Heart left ventricle (tissue), 16 donors: ENCODE measurements at regions not wholly inside any gene's neighbourhood (a gene's known extent, or its start where the extent isn't known, plus 50 kb on each side); places are given as distances from the start of the nearest gene placed in this dataset.

Source experiments
- ATAC-seq, 4 donors: fragments of 200-7000 bp; cut with Tn5 transposase; one replicate each; pipeline ENCODE4 v1.9.1; 2020 to 2022; ENCODE audit warnings: moderate library complexity in 4 of 4, mild to moderate bottlenecking in 3 of 4, moderate number of reproducible peaks in 1 of 4
- DNase-seq, 5 donors: peaks; one replicate each; pipeline ENCODE4 v3.0.0-alpha.2; 2020
- H3K27ac ChIP-seq, 12 donors: fragments of 200-600 bp; sonication (generic) in 4 of 12; one replicate each; pipeline versions ENCODE4 v1.5.0 to v1.8.0; 2016 to 2022; ENCODE audit warnings: mild to moderate bottlenecking in 2 of 12
- H3K27me3 ChIP-seq, 9 donors: fragments of 200-600 bp; sonication (generic) in 2 of 9; one replicate each; pipeline versions ENCODE4 v1.5.1 to v1.8.0; 2016 to 2022; ENCODE audit warnings: mild to moderate bottlenecking in 3 of 9
- H3K36me3 ChIP-seq, 9 donors: fragments of 200-600 bp; sonication (generic) in 2 of 9; one replicate each; pipeline versions ENCODE4 v1.5.0 to v1.8.0; 2018 to 2022; ENCODE audit warnings: mild to moderate bottlenecking in 2 of 9
- H3K4me1 ChIP-seq, 12 donors: fragments of 200-600 bp; sonication (generic) in 4 of 12; one replicate each; pipeline versions ENCODE4 v1.5.0 to v1.8.0; 2016 to 2022; ENCODE audit warnings: mild to moderate bottlenecking in 3 of 12
- H3K4me3 ChIP-seq, 12 donors: fragments of 200-600 bp; sonication (generic) in 4 of 12; one replicate each; pipeline versions ENCODE4 v1.5.0 to v1.8.0; 2017 to 2022; ENCODE audit warnings: mild to moderate bottlenecking in 9 of 12, moderate library complexity in 4 of 12
- H3K9me3 ChIP-seq, 12 donors: fragments of 200-600 bp; sonication (generic) in 4 of 12; one replicate each; pipeline versions ENCODE4 v1.5.0 to v1.8.0; 2016 to 2022; ENCODE audit warnings: mild to moderate bottlenecking in 1 of 12
- POLR2A ChIP-seq, 2 donors: fragments of 450-650 bp; IDR thresholded peaks; one replicate each; pipeline ENCODE4 v1.6.1; 2017; ENCODE audit warnings: antibody characterized with exemption in 2 of 2, mild to moderate bottlenecking in 2 of 2, moderate library complexity in 2 of 2
- WGBS, 4 donors: extraction: QIAGEN DNeasy Blood & Tissue Kit in 2 of 4; methylation state at CpG; one replicate each; pipeline versions ENCODE4 v1.1.5 to v1.1.7; 2013 to 2018; 5-methylcytosine and 5-hydroxymethylcytosine counted together
- intact Hi-C, 10 donors: fragments of 100-400 bp; cut with DNase I; formaldehyde crosslinking; loops; one replicate each; pipeline versions ENCODE4 v1.11.1 to v1.14.2; 2022
- TF ChIP-seq, protein P1 (sequence below), 12 donors: fragments of 200-600 bp; sonication (generic) in 4 of 12; IDR thresholded peaks; one replicate each; pipeline versions ENCODE4 v1.5.0 to v1.8.0; 2018 to 2022; ENCODE audit warnings: antibody characterized with exemption in 12 of 12, mild to moderate bottlenecking in 5 of 12
- donor health status: ischemic (EF 13 %, LVEDD 7.1; RV severe dilation, severe dysfunction).
- donor health status: healthy with polysubstance abuse.
- donor health status: DM: no; HTN: yes; CAD: no.
- donor health status: DM: no; HTN: no; CAD: no.
- donor health status: ischemic (EF 25% LVEDD 6.9; RV normal size, moderate dysfunction).
- donor health status: ischemic (EF 25% LVEDD 5.7; RV mildly dilated, moderate dysfunction).
- donor health status: healthy.
- donor health status: DM: yes; HTN: yes; CAD: no.
- donor health status: ischemic (EF 35%, LVEDD 5.7; RV mildly dilated, moderate dysfunction).
- donor health status: nonischemic (EF 11% LVEDD 7.7; RV severe dilation, severe dysfunction).
- donor health status: DM: yes; HTN: yes; CAD: no.
- donor health status: PGD.
- donor health status: ischemic (EF 29% LVEDD 5.4; RV normal size, mild dysfunction).
- donor health status: nonischemic (EF 23%, LVEDD 6.1; RV moderate dilation, normal function).

DNA sequence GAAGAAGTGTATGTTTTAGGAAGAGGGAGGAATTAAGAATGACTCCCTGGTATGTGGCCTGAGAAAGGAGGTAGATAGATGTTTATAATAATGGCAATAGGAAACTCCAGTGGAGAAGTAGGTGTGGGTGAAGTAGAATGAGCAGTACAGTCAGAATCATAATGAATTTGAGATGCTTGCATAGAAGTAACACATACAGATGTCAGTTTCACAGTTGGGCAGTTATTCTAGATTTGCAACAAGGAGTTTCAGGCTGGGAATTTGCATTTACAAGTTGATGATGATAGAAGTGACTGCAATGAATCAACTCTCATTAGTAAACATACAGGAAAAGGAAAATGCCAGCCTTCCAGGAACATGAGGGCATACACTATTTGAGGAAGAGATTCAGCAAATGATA is 149.0 kb downstream of the SLITRK1 start:
- no peaks in the 10 kb centered on the region for H3K4me1 ChIP-seq
- H3K27me3 ChIP-seq = no peaks in the 10 kb centered on the region
- H3K4me3 ChIP-seq = no peak overlapping the region
- no peak for TF ChIP-seq POLR2A (IDR thresholded peaks at IDR 0.05)
- TF ChIP-seq, protein P1, sequence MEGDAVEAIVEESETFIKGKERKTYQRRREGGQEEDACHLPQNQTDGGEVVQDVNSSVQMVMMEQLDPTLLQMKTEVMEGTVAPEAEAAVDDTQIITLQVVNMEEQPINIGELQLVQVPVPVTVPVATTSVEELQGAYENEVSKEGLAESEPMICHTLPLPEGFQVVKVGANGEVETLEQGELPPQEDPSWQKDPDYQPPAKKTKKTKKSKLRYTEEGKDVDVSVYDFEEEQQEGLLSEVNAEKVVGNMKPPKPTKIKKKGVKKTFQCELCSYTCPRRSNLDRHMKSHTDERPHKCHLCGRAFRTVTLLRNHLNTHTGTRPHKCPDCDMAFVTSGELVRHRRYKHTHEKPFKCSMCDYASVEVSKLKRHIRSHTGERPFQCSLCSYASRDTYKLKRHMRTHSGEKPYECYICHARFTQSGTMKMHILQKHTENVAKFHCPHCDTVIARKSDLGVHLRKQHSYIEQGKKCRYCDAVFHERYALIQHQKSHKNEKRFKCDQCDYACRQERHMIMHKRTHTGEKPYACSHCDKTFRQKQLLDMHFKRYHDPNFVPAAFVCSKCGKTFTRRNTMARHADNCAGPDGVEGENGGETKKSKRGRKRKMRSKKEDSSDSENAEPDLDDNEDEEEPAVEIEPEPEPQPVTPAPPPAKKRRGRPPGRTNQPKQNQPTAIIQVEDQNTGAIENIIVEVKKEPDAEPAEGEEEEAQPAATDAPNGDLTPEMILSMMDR (IDR thresholded peaks at IDR 0.05) = no peak
- no peak overlapping the region for H3K27ac ChIP-seq
- no peaks in the 10 kb centered on the region for H3K9me3 ChIP-seq
- intact Hi-C loops = no loop called here
- ATAC-seq (no peak), DNase-seq (no peak)
- no peaks in the 10 kb centered on the region for H3K36me3 ChIP-seq

DNA sequence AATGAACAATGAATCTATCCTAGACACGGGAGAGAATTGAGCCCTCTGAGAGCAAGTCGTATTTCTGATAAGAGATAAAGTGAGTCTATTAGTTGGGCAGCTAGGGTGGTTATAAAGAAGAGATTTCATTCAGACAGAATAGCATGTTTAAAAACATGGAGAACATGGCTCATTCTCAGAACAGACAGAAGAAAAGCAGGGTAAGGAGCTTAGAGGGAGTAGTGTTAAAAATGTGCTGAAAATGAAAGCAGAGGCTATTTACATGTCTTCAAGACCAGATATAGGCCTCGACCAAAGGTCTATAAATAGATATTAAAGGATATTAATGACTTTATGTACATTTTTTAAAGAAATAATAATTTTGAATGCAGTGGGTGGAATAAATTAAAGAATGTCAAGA is 149.5 kb downstream of the SLITRK1 start:
- DNase-seq (no peak), ATAC-seq (no peak)
- no peak for TF ChIP-seq POLR2A (IDR thresholded peaks at IDR 0.05)
- TF ChIP-seq, protein P1 (IDR thresholded peaks at IDR 0.05) = no peak
- 28 to 37% (median 35%) methylated on average over 3 of the region's 3 CpGs for WGBS, 4 donors
- no peaks in the 10 kb centered on the region for H3K36me3 ChIP-seq
- no peak overlapping the region for H3K27ac ChIP-seq
- no peaks in the 10 kb centered on the region for H3K27me3 ChIP-seq
- H3K9me3 ChIP-seq = no peaks in the 10 kb centered on the region
- no peak overlapping the region for H3K4me3 ChIP-seq
- no peaks in the 10 kb centered on the region for H3K4me1 ChIP-seq
- intact Hi-C loops = no loop called here

DNA sequence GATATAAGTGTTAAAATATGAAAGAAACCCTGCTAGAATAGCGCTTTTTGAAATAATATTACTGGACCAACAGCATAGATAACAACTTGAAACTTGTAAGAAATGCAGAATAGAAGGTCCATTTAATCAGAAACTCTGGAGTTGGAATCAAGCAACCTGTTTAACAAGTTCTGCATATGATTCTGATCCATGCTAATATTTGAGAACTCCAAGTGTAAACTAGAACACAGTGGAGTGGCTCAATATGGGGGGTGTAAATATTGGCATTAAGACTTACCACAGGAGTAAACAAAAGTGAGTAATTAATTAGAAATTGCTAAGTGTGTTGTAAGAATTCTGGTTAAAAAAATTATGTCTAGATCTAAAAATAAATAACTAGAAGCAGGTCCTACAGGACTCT is 151.2 kb downstream of the SLITRK1 start:
- Histone ChIP-seq H3K27me3 (no peaks in the 10 kb centered on the region), H3K27ac (no peak overlapping the region), H3K4me3 (no peak overlapping the region), H3K36me3 (no peaks in the 10 kb centered on the region), H3K9me3 (no peaks in the 10 kb centered on the region), H3K4me1 (no peaks in the 10 kb centered on the region)
- no peak for TF ChIP-seq POLR2A (IDR thresholded peaks at IDR 0.05)
- TF ChIP-seq, protein P1 (IDR thresholded peaks at IDR 0.05) = no peak
- intact Hi-C loops = no loop called here
- no peak for DNase-seq
- 72 to 83% (median 81%) methylated on average over 1 of the region's 1 CpG for whole genome bisulfite sequencing, 4 donors
- ATAC-seq = no peak

DNA sequence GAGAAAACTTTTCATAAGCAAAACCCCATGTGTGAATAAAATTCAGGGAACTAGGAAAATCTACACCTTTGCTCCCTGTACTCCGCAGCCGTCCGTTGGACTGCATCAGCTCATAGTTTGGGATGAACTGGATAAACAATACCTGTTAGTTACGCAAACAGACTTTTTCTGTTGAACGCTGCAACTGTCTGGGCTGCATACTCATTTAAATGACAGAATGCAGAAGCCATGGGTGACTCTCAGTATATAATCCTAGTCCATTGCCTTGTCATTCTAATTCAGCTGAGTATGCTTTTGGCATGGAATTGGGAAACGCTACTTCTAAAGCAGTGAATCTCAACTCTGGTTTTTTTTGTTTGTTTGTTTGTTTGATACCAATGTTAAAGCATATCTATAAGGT is 151.6 kb downstream of the SLITRK1 start:
- H3K4me3 ChIP-seq = no peak overlapping the region
- no peaks in the 10 kb centered on the region for H3K36me3 ChIP-seq
- no peaks in the 10 kb centered on the region for H3K27me3 ChIP-seq
- intact Hi-C loops = no loop called here
- DNase-seq (no peak), ATAC-seq (no peak)
- H3K9me3 ChIP-seq = no peaks in the 10 kb centered on the region
- no peak for TF ChIP-seq POLR2A (IDR thresholded peaks at IDR 0.05)
- TF ChIP-seq, protein P1 (IDR thresholded peaks at IDR 0.05) = no peak
- H3K27ac ChIP-seq = no peak overlapping the region
- 83 to 87% (median 87%) methylated on average over 6 of the region's 6 CpGs for WGBS, 4 donors
- H3K4me1 ChIP-seq = no peaks in the 10 kb centered on the region
